Adrenal gland (tissue), 5 donors: ENCODE measurements at regions not wholly inside any gene's neighbourhood (a gene's known extent, or its start where the extent isn't known, plus 50 kb on each side); places are given as distances from the start of the nearest gene placed in this dataset.

Experiments used
- CTCF ChIP-seq, 6 experiments: fragments of 450-650 bp in 4 of 6; fragments of 200-600 bp in 2 of 6; sonication (generic) in 1 of 6; IDR thresholded peaks; 1 replicate in 5 of 6; 2 replicates in 1 of 6; pipeline versions ENCODE4 v1.5.1 to v1.8.0; 2016 to 2021; ENCODE audit warnings: antibody characterized with exemption in 6 of 6, mild to moderate bottlenecking in 2 of 6, moderate library complexity in 1 of 6
- POLR2A ChIP-seq, 2 donors: fragments of 450-650 bp; IDR thresholded peaks; one replicate each; pipeline ENCODE4 v1.6.1; 2017; ENCODE audit warnings: antibody characterized with exemption in 2 of 2, mild to moderate bottlenecking in 2 of 2, moderate library complexity in 1 of 2
- donor health status: DM: no; HTN: no; CAD: no.

DNA sequence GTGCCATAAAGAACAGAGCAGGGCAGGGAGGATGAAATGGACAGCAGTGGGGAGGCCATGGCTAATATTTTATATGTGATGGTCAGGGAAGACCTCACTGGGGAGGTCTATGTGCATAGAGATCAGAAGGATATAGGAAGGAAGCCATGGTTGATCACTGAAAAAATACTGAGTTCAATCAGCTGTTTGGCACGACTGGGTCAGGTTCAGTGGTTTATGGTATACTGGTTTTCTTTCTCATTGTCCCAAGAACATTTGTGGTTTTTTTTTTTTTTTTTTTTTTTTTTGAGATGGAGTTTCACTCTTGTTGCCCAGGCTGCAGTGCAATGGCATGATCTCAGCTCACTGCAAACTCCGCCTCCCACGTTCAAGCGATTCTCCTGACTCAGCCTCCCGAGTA is 78.3 kb upstream of the TIAM2 start:
- TF ChIP-seq CTCF (IDR thresholded peaks at IDR 0.05) (no peak), POLR2A (IDR thresholded peaks at IDR 0.05) (no peak)
